Breast epithelium (tissue), 4 donors: ENCODE measurements at regions not wholly inside any gene's neighbourhood (a gene's known extent, or its start where the extent isn't known, plus 50 kb on each side); places are given as distances from the start of the nearest gene placed in this dataset.

Experiments
- DNase-seq, 2 donors: peaks; one replicate each; pipeline ENCODE4 v3.0.0-alpha.2; 2019; ENCODE audit warnings: low spot score in 2 of 2
- H3K27ac ChIP-seq, 2 donors: fragments of 200-600 bp; sonication (generic) in 1 of 2; one replicate each; pipeline ENCODE4 v1.5.1; 2016 to 2019; ENCODE audit warnings: mild to moderate bottlenecking in 1 of 2
- H3K27me3 ChIP-seq, 2 donors: fragments of 200-600 bp; sonication (generic) in 1 of 2; one replicate each; pipeline versions ENCODE4 v1.5.1 to v1.6.0; 2017 to 2019; ENCODE audit warnings: control low read depth in 1 of 2, mild to moderate bottlenecking in 1 of 2
- H3K36me3 ChIP-seq: fragments of 200-600 bp; one replicate; pipeline ENCODE4 v1.5.1; 2019
- H3K4me1 ChIP-seq, 2 donors: fragments of 200-600 bp; sonication (generic); one replicate each; pipeline ENCODE4 v1.5.1; 2016 to 2019; ENCODE audit warnings: control low read depth in 1 of 2
- H3K4me3 ChIP-seq, 3 donors: fragments of 200-600 bp; sonication (generic); 1 replicate in 2 of 3; 2 replicates in 1 of 3; pipeline ENCODE4 v1.5.1; 2016 to 2019; ENCODE audit warnings: mild to moderate bottlenecking in 3 of 3, moderate library complexity in 2 of 3
- H3K9me3 ChIP-seq, 2 donors: fragments of 200-600 bp; sonication (generic) in 1 of 2; one replicate each; pipeline ENCODE4 v1.5.1; 2016 to 2019; ENCODE audit warnings: control low read depth in 1 of 2
- POLR2A ChIP-seq: fragments of 450-650 bp; IDR thresholded peaks from one replicate; pipeline ENCODE4 v1.6.1; 2016; ENCODE audit warnings: antibody characterized with exemption, mild to moderate bottlenecking, moderate library complexity
- POLR2AphosphoS5 ChIP-seq, 3 donors: sonication (generic); formaldehyde crosslinking; IDR thresholded peaks; one replicate each; pipeline ENCODE4 v1.6.1; 2017; ENCODE audit warnings: antibody characterized with exemption in 3 of 3
- intact Hi-C: fragments of 100-400 bp; cut with DNase I; formaldehyde crosslinking; loops from one replicate; pipeline ENCODE4 v1.15.1; 2023; ENCODE audit warnings: low total_unique reads
- TF ChIP-seq, protein P1 (sequence below), 3 donors: fragments of 450-650 bp; IDR thresholded peaks; one replicate each; pipeline ENCODE4 v1.5.1; 2016 to 2017; ENCODE audit warnings: antibody characterized with exemption in 3 of 3, mild to moderate bottlenecking in 3 of 3, moderate library complexity in 3 of 3

- DNase-seq: no peak
- no peak overlapping the region for H3K27ac ChIP-seq
- H3K9me3 ChIP-seq: no peaks in the 10 kb centered on the region
- no peak overlapping the region for H3K4me3 ChIP-seq
- no peaks in the 10 kb centered on the region for H3K4me1 ChIP-seq
- intact Hi-C loops: loop anchor here (10.0 kb wide), 1 partner anchor 200 kb away; no protein-coding TSS in a partner anchor
- H3K36me3 ChIP-seq: no peaks in the 10 kb centered on the region
- H3K27me3 ChIP-seq: no peaks in the 10 kb centered on the region
- no peak for TF ChIP-seq POLR2AphosphoS5 (IDR thresholded peaks at IDR 0.05)
- TF ChIP-seq, protein P1, sequence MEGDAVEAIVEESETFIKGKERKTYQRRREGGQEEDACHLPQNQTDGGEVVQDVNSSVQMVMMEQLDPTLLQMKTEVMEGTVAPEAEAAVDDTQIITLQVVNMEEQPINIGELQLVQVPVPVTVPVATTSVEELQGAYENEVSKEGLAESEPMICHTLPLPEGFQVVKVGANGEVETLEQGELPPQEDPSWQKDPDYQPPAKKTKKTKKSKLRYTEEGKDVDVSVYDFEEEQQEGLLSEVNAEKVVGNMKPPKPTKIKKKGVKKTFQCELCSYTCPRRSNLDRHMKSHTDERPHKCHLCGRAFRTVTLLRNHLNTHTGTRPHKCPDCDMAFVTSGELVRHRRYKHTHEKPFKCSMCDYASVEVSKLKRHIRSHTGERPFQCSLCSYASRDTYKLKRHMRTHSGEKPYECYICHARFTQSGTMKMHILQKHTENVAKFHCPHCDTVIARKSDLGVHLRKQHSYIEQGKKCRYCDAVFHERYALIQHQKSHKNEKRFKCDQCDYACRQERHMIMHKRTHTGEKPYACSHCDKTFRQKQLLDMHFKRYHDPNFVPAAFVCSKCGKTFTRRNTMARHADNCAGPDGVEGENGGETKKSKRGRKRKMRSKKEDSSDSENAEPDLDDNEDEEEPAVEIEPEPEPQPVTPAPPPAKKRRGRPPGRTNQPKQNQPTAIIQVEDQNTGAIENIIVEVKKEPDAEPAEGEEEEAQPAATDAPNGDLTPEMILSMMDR (IDR thresholded peaks at IDR 0.05): no peak
- no peak for TF ChIP-seq POLR2A
Measured at GRCh38 chr11:80814813-80815212, 1374.0 kb upstream of the TENM4 start.

- Histone ChIP-seq H3K9me3 (no peaks in the 10 kb centered on the region), H3K27me3 (no peaks in the 10 kb centered on the region), H3K4me1 (no peaks in the 10 kb centered on the region), H3K4me3 (no peak overlapping the region), H3K27ac (no peak overlapping the region), H3K36me3 (no peaks in the 10 kb centered on the region)
- TF ChIP-seq POLR2AphosphoS5 (IDR thresholded peaks at IDR 0.05): no peak
- TF ChIP-seq POLR2A: no peak
- TF ChIP-seq, protein P1 (IDR thresholded peaks at IDR 0.05): no peak
- intact Hi-C loops: loop anchor here (10.0 kb wide), 1 partner anchor 204 kb away; no protein-coding TSS in a partner anchor
- no peak for DNase-seq
Measured at GRCh38 chr11:80810695-80811094, 1369.9 kb upstream of the TENM4 start.

GRCh38 chr11:80798174-80798573 is 1357.3 kb upstream of the TENM4 start:
- intact Hi-C loops: no loop called here
- H3K27ac ChIP-seq: no peak overlapping the region
- no peaks in the 10 kb centered on the region for H3K27me3 ChIP-seq
- no peak overlapping the region for H3K4me3 ChIP-seq
- H3K4me1 ChIP-seq: no peaks in the 10 kb centered on the region
- DNase-seq: no peak
- TF ChIP-seq, protein P1 (IDR thresholded peaks at IDR 0.05): no peak
- TF ChIP-seq POLR2AphosphoS5 (IDR thresholded peaks at IDR 0.05) (no peak), POLR2A (no peak)
- no peaks in the 10 kb centered on the region for H3K36me3 ChIP-seq
- peaks cover 7 to 29% of the 10 kb centered on the region in 2 donors for H3K9me3 ChIP-seq

GRCh38 chr11:80783561-80783960 is 1342.7 kb upstream of the TENM4 start:
- TF ChIP-seq POLR2A (no peak), POLR2AphosphoS5 (IDR thresholded peaks at IDR 0.05) (no peak)
- TF ChIP-seq, protein P1 (IDR thresholded peaks at IDR 0.05): no peak
- H3K4me1 ChIP-seq: no peaks in the 10 kb centered on the region
- no peaks in the 10 kb centered on the region for H3K27me3 ChIP-seq
- no peaks in the 10 kb centered on the region for H3K36me3 ChIP-seq
- intact Hi-C loops: no loop called here
- no peak overlapping the region for H3K27ac ChIP-seq
- DNase-seq: no peak
- no peaks in the 10 kb centered on the region for H3K9me3 ChIP-seq
- no peak overlapping the region for H3K4me3 ChIP-seq

DNA sequence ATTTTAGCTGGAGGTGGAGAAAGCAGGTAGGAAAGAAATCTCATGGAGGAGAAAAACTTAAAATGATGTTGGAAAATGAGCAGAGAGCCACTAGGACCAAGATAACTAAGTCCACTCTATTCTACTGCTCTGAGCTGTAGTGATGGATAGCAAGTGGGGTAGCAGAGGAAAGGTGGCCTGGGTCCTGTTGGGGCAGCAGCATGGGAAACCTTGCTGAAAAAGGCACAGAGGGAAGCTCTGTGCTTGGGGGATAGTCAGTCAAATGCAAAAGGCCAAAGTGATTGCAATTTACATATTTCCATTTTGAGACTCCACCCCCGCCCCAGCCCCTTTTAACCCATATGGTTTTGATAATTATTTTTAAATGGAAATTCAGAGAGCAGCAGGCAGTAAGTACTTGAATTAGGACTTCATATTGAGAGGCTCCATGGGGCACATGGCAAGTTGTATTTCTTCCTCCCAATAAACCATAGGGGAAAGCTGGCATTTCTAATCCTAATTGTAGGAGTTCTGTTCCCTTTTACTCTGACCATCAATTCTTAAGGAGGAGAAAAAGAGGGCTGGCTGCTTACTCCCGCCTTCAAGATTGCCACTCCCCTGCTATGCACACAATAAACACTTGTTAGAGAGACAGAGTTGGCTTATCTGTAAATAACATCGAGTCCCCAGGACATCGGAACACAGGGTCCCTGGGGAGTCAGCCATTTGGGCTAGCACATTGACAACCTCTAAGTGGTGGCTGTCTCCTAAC is 1341.5 kb upstream of the TENM4 start:
- Histone ChIP-seq H3K27me3 (no peaks in the 10 kb centered on the region), H3K27ac (no peak overlapping the region), H3K36me3 (no peaks in the 10 kb centered on the region), H3K4me1 (no peaks in the 10 kb centered on the region), H3K4me3 (no peak overlapping the region), H3K9me3 (no peaks in the 10 kb centered on the region)
- TF ChIP-seq POLR2A: no peak
- TF ChIP-seq POLR2AphosphoS5 (IDR thresholded peaks at IDR 0.05): no peak
- TF ChIP-seq, protein P1 (IDR thresholded peaks at IDR 0.05): no peak
- no peak for DNase-seq
- intact Hi-C loops: no loop called here
